ENCODE measurements at regions not wholly inside any gene's neighbourhood (a gene's known extent, or its start where the extent isn't known, plus 50 kb on each side); places are given as distances from the start of the nearest gene placed in this dataset.

GRCh38 chr1:83028467-83028866, 970.5 kb downstream of the TTLL7 start:
- H3K27me3 Mint-ChIP-seq, result peaks cover 0 to 9% (median 7%) of the 10 kb centered on the region in 5 donors

GRCh38 chr1:83027511-83027910, 971.4 kb downstream of the TTLL7 start:
- H3K27me3 Mint-ChIP-seq, result peaks cover 0 to 8% (median 5%) of the 10 kb centered on the region in 5 donors

More at GRCh38 chr1:83028467-83028866, 970.5 kb downstream of the TTLL7 start:
- POLR2A ChIA-PET, result no interaction called here
- no peak overlapping the region for H3K4me3 Mint-ChIP-seq
- H3K27ac Mint-ChIP-seq, result no peak overlapping the region
- H3K9me3 Mint-ChIP-seq, result peaks cover 0 to 12% (median 4%) of the 10 kb centered on the region in 9 donors
- DNase-seq, result no peak
- H3K4me1 Mint-ChIP-seq, result no peaks in the 10 kb centered on the region
- no peak for ATAC-seq
- H3K36me3 Mint-ChIP-seq, result peaks cover 0 to 17% (median 0%) of the 10 kb centered on the region in 3 donors

GRCh38 chr1:83026745-83027144, 972.2 kb downstream of the TTLL7 start:
- peaks cover 0 to 8% (median 5%) of the 10 kb centered on the region in 5 donors for H3K27me3 Mint-ChIP-seq
- H3K4me1 Mint-ChIP-seq, result no peaks in the 10 kb centered on the region
- H3K27ac Mint-ChIP-seq, result no peak overlapping the region
- no peak overlapping the region for H3K4me3 Mint-ChIP-seq
- peaks cover 0 to 14% (median 0%) of the 10 kb centered on the region in 9 donors for H3K9me3 Mint-ChIP-seq
- no peak for DNase-seq
- POLR2A ChIA-PET, result no interaction called here
- peaks cover 0 to 10% (median 0%) of the 10 kb centered on the region in 3 donors for H3K36me3 Mint-ChIP-seq
- ATAC-seq, result no peak

More at GRCh38 chr1:83027511-83027910, 971.4 kb downstream of the TTLL7 start:
- Mint-ChIP-seq H3K27ac (no peak overlapping the region), H3K4me1 (no peaks in the 10 kb centered on the region), H3K36me3 (peaks cover 0 to 10% (median 0%) of the 10 kb centered on the region in 3 donors), H3K9me3 (peaks cover 0 to 14% (median 0%) of the 10 kb centered on the region in 9 donors), H3K4me3 (no peak overlapping the region)
- POLR2A ChIA-PET, result no interaction called here
- no peak for ATAC-seq
- no peak for DNase-seq

GRCh38 chr1:83024251-83024767, 974.6 kb downstream of the TTLL7 start:
- Mint-ChIP-seq H3K9me3 (peaks cover 0 to 18% (median 6%) of the 10 kb centered on the region in 9 donors), H3K27ac (no peak overlapping the region)

GRCh38 chr1:83023212-83023611, 975.7 kb downstream of the TTLL7 start:
- POLR2A ChIA-PET, result no interaction called here
- Mint-ChIP-seq H3K9me3 (peaks cover 0 to 18% (median 6%) of the 10 kb centered on the region in 9 donors), H3K4me1 (no peaks in the 10 kb centered on the region), H3K27me3 (peaks cover 0 to 3% (median 0%) of the 10 kb centered on the region in 5 donors), H3K27ac (no peak overlapping the region), H3K36me3 (peaks cover 0 to 5% (median 0%) of the 10 kb centered on the region in 3 donors), H3K4me3 (no peak overlapping the region)
- DNase-seq, result no peak
- no peak for ATAC-seq

More at GRCh38 chr1:83024251-83024767, 974.6 kb downstream of the TTLL7 start:
- peaks cover 0 to 5% (median 0%) of the 10 kb centered on the region in 3 donors for H3K36me3 Mint-ChIP-seq
- no peaks in the 10 kb centered on the region for H3K4me1 Mint-ChIP-seq
- POLR2A ChIA-PET, result no interaction called here
- no peak for DNase-seq
- no peak for ATAC-seq
- H3K4me3 Mint-ChIP-seq, result no peak overlapping the region
- peaks cover 0 to 3% (median 0%) of the 10 kb centered on the region in 5 donors for H3K27me3 Mint-ChIP-seq

- Mint-ChIP-seq H3K36me3 (peaks cover 0 to 5% (median 0%) of the 10 kb centered on the region in 3 donors), H3K4me1 (no peaks in the 10 kb centered on the region), H3K9me3 (peaks cover 0 to 18% (median 9%) of the 10 kb centered on the region in 9 donors), H3K4me3 (no peak overlapping the region), H3K27me3 (peaks cover 0 to 3% (median 0%) of the 10 kb centered on the region in 5 donors), H3K27ac (no peak overlapping the region)
- POLR2A ChIA-PET, result no interaction called here
- DNase-seq, result no peak
- no peak for ATAC-seq
These were observed 976.7 kb downstream of the TTLL7 start for GRCh38 chr1:83022206-83022605.

- POLR2A ChIA-PET, result no interaction called here
- no peaks in the 10 kb centered on the region for H3K4me1 Mint-ChIP-seq
- ATAC-seq (no peak), DNase-seq (no peak)
- H3K4me3 Mint-ChIP-seq, result no peak overlapping the region
- no peak overlapping the region for H3K27ac Mint-ChIP-seq
- H3K36me3 Mint-ChIP-seq, result peaks cover 0 to 5% (median 0%) of the 10 kb centered on the region in 3 donors
- peaks cover 0 to 18% (median 9%) of the 10 kb centered on the region in 9 donors for H3K9me3 Mint-ChIP-seq
- H3K27me3 Mint-ChIP-seq, result peaks cover 0 to 9% (median 2%) of the 10 kb centered on the region in 5 donors
These were observed 981.2 kb downstream of the TTLL7 start for GRCh38 chr1:83017701-83018100.

GRCh38 chr1:83017276-83017675, 981.7 kb downstream of the TTLL7 start:
- no peak for ATAC-seq
- H3K9me3 Mint-ChIP-seq, result peaks cover 0 to 18% (median 9%) of the 10 kb centered on the region in 9 donors
- H3K27ac Mint-ChIP-seq, result no peak overlapping the region

GRCh38 chr1:83016354-83016849, 982.5 kb downstream of the TTLL7 start:
- Mint-ChIP-seq H3K36me3 (peaks cover 0 to 5% (median 0%) of the 10 kb centered on the region in 3 donors), H3K4me3 (no peak overlapping the region), H3K9me3 (peaks cover 0 to 17% (median 9%) of the 10 kb centered on the region in 9 donors), H3K4me1 (no peaks in the 10 kb centered on the region), H3K27ac (no peak overlapping the region), H3K27me3 (peaks cover 0 to 9% (median 2%) of the 10 kb centered on the region in 5 donors)
- ATAC-seq (no peak), DNase-seq (no peak)
- POLR2A ChIA-PET, result no interaction called here

More at GRCh38 chr1:83017276-83017675, 981.7 kb downstream of the TTLL7 start:
- POLR2A ChIA-PET, result no interaction called here
- Mint-ChIP-seq H3K27me3 (peaks cover 0 to 9% (median 2%) of the 10 kb centered on the region in 5 donors), H3K36me3 (peaks cover 0 to 5% (median 0%) of the 10 kb centered on the region in 3 donors), H3K4me1 (no peaks in the 10 kb centered on the region), H3K4me3 (no peak overlapping the region)
- no peak for DNase-seq

GRCh38 chr1:83015163-83015562, 983.8 kb downstream of the TTLL7 start:
- H3K4me3 Mint-ChIP-seq, result no peak overlapping the region
- H3K27ac Mint-ChIP-seq, result no peak overlapping the region
- peaks cover 0 to 3% (median 0%) of the 10 kb centered on the region in 3 donors for H3K36me3 Mint-ChIP-seq
- H3K27me3 Mint-ChIP-seq, result peaks cover 2 to 9% (median 2%) of the 10 kb centered on the region in 5 donors
- ATAC-seq (no peak), DNase-seq (no peak)
- POLR2A ChIA-PET, result no interaction called here
- H3K9me3 Mint-ChIP-seq, result peaks cover 0 to 6% (median 3%) of the 10 kb centered on the region in 9 donors
- H3K4me1 Mint-ChIP-seq, result no peaks in the 10 kb centered on the region

GRCh38 chr1:83012950-83013349, 986.0 kb downstream of the TTLL7 start:
- Mint-ChIP-seq H3K9me3 (peaks cover 0 to 3% (median 0%) of the 10 kb centered on the region in 9 donors), H3K4me1 (peaks cover 0 to under 1% (median 0%) of the 10 kb centered on the region in 4 donors), H3K27ac (no peak overlapping the region), H3K27me3 (peaks cover 2 to 15% (median 6%) of the 10 kb centered on the region in 5 donors), H3K36me3 (no peaks in the 10 kb centered on the region), H3K4me3 (no peak overlapping the region)
- DNase-seq, result no peak
- POLR2A ChIA-PET, result no interaction called here
- ATAC-seq, result no peak

GRCh38 chr1:83011265-83011664, 987.7 kb downstream of the TTLL7 start:
- ATAC-seq (no peak), DNase-seq (no peak)
- Mint-ChIP-seq H3K4me3 (no peak overlapping the region), H3K27ac (no peak overlapping the region), H3K27me3 (peaks cover 1 to 14% (median 5%) of the 10 kb centered on the region in 5 donors), H3K36me3 (no peaks in the 10 kb centered on the region), H3K9me3 (peaks cover 0 to 3% (median 0%) of the 10 kb centered on the region in 9 donors), H3K4me1 (peaks cover 0 to 1% (median 0%) of the 10 kb centered on the region in 4 donors)
- POLR2A ChIA-PET, result no interaction called here

- no peak for DNase-seq
- no peaks in the 10 kb centered on the region for H3K36me3 Mint-ChIP-seq
- peaks cover 0 to 11% (median 2%) of the 10 kb centered on the region in 5 donors for H3K27me3 Mint-ChIP-seq
- no peak overlapping the region for H3K27ac Mint-ChIP-seq
- peaks cover 0 to 6% (median 0%) of the 10 kb centered on the region in 9 donors for H3K9me3 Mint-ChIP-seq
- H3K4me1 Mint-ChIP-seq, result peaks cover 0 to 1% (median 0%) of the 10 kb centered on the region in 4 donors
- POLR2A ChIA-PET, result no interaction called here
- H3K4me3 Mint-ChIP-seq, result no peak overlapping the region
- no peak for ATAC-seq
These were observed 992.7 kb downstream of the TTLL7 start for GRCh38 chr1:83006271-83006670.
